Lower lobe of right lung (tissue), 2 donors: ENCODE measurements at regions not wholly inside any gene's neighbourhood (a gene's known extent, or its start where the extent isn't known, plus 50 kb on each side); places are given as distances from the start of the nearest gene placed in this dataset.
"Not testable (repeated sequence)": the region's sequence is repeated elsewhere in the genome, so short reads cannot be mapped to it uniquely, and the experiment has no call there.

Experiments used
- ATAC-seq, 2 donors: fragments of 200-7000 bp; cut with Tn5 transposase; one replicate each; pipeline ENCODE4 v1.9.1; 2020 to 2022; ENCODE audit warnings: mild to moderate bottlenecking in 2 of 2, moderate library complexity in 2 of 2
- DNase-seq: peaks from one replicate; pipeline ENCODE4 v3.0.0-alpha.2; 2020
- H3K27ac ChIP-seq: fragments of 200-600 bp; one replicate; pipeline ENCODE4 v1.8.0; 2022
- H3K27me3 ChIP-seq: fragments of 200-600 bp; one replicate; pipeline ENCODE4 v1.8.0; 2022; ENCODE audit warnings: low read depth
- H3K36me3 ChIP-seq: fragments of 200-600 bp; one replicate; pipeline ENCODE4 v1.8.0; 2022; ENCODE audit warnings: mild to moderate bottlenecking
- H3K4me1 ChIP-seq: fragments of 200-600 bp; one replicate; pipeline ENCODE4 v1.8.0; 2022
- H3K4me3 ChIP-seq: fragments of 200-600 bp; one replicate; pipeline ENCODE4 v1.8.0; 2022; ENCODE audit warnings: mild to moderate bottlenecking
- H3K9me3 ChIP-seq: fragments of 200-600 bp; one replicate; pipeline ENCODE4 v1.8.0; 2022
- intact Hi-C: fragments of 100-400 bp; cut with DNase I; formaldehyde crosslinking; loops from one replicate; pipeline ENCODE4 v1.11.0; 2022
- TF ChIP-seq, protein P1 (sequence below): fragments of 200-600 bp; IDR thresholded peaks from one replicate; pipeline ENCODE4 v1.8.0; 2022; ENCODE audit warnings: antibody characterized with exemption, mild to moderate bottlenecking
- donor health status: DM: no; HTN: yes; CAD: no; lungs with severe emphysema.

DNA sequence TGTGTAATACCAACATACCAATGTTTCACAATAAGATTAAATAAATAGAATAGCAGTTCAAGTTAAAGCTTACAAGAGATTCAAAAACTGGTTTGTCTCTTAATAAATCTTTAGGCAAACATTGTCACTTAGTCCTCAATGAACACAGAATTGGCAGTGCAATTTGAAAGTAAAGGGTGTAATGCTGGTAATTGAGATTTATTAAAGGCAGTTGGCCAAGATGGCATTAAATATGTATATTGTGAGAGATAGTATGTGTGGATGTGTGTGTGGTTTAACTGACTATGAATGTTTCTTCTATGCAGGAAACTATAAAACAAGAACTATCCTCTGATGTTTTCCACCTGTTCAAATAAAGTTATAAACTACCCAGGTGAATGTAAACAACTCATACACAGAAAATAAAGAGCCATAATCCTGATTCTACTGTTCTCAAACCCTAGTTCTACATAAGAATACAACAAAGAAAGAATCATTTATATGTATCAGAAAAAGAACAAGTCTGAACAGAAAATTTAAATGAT, 267.9 kb upstream of the PTCHD4 start:
- Histone ChIP-seq H3K36me3 (no peaks in the 10 kb centered on the region), H3K4me1 (no peaks in the 10 kb centered on the region), H3K4me3 (no peak overlapping the region), H3K27ac (no peak overlapping the region), H3K27me3 (no peaks in the 10 kb centered on the region), H3K9me3 (no peaks in the 10 kb centered on the region)
- ATAC-seq (no peak), DNase-seq (no peak)
- intact Hi-C loops: no loop called here
- TF ChIP-seq, protein P1, sequence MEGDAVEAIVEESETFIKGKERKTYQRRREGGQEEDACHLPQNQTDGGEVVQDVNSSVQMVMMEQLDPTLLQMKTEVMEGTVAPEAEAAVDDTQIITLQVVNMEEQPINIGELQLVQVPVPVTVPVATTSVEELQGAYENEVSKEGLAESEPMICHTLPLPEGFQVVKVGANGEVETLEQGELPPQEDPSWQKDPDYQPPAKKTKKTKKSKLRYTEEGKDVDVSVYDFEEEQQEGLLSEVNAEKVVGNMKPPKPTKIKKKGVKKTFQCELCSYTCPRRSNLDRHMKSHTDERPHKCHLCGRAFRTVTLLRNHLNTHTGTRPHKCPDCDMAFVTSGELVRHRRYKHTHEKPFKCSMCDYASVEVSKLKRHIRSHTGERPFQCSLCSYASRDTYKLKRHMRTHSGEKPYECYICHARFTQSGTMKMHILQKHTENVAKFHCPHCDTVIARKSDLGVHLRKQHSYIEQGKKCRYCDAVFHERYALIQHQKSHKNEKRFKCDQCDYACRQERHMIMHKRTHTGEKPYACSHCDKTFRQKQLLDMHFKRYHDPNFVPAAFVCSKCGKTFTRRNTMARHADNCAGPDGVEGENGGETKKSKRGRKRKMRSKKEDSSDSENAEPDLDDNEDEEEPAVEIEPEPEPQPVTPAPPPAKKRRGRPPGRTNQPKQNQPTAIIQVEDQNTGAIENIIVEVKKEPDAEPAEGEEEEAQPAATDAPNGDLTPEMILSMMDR: no peak

DNA sequence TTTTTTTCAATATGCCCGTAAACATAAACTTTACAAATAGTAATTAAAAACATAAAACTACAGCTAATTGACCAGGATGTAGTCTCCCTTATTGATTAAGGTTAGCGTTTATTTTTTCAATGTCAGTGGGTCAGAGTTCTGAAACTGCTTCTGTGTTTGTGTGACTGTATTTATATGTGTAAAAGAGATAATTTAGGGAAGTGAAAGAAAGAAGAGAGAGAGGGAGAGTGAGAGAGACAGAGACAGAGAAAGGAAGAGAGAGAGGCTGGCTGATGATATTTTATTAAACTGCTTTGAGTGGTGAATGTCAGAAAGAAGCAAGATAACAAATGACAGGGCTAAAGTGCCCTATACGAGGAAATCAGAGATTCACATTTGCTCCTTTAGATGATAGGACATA, 266.1 kb upstream of the PTCHD4 start:
- Histone ChIP-seq H3K9me3 (no peaks in the 10 kb centered on the region), H3K27ac (no peak overlapping the region), H3K27me3 (no peaks in the 10 kb centered on the region), H3K4me1 (no peaks in the 10 kb centered on the region), H3K36me3 (no peaks in the 10 kb centered on the region), H3K4me3 (no peak overlapping the region)
- no peak for ATAC-seq
- intact Hi-C loops: no loop called here
- TF ChIP-seq, protein P1: no peak
- DNase-seq: no peak

DNA sequence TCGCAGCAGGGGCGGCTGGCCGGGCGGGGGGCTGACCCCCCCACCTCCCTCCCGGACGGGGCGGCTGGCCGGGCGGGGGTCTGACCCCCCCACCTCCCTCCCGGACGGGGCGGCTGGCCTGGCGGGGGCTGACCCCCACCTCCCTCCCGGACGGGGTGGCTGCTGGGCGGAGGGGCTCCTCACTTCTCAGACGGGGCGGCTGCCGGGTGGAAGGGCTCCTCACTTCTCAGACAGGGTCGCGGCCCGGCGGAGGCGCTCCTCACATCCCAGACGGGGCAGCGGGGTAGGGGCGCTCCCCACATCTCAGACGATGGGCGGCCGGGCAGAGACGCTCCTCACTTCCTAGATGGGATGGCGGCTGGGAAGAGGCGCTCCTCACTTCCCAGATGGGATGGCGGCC, 260.2 kb upstream of the PTCHD4 start:
- intact Hi-C loops, H3K36me3 ChIP-seq, H3K4me3 ChIP-seq, H3K9me3 ChIP-seq, ATAC-seq, H3K27ac ChIP-seq, H3K4me1 ChIP-seq, H3K27me3 ChIP-seq: not testable (repeated sequence)
- peak; percentile 24 for DNase-seq

DNA sequence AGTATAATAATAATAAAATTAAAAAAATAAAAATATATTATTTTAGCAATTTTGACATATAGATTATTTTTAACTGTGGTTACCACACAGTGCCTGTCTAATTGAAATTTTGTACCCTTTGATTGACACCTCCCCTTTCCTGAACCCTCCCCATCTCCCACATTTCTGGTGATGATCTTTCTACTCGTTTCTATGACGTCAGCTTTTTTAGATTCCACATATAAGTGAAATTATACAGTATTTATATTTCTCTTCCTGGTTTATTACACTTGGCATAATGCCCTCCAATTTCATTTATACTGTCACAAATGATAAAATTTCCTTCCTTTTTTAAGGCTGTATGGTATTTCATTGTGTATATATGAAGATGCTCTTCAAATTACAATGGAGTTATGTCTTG, 258.1 kb upstream of the PTCHD4 start:
- Histone ChIP-seq H3K4me1 (no peaks in the 10 kb centered on the region), H3K27ac (no peak overlapping the region), H3K27me3 (no peaks in the 10 kb centered on the region), H3K9me3 (no peaks in the 10 kb centered on the region), H3K4me3 (no peak overlapping the region), H3K36me3 (no peaks in the 10 kb centered on the region)
- intact Hi-C loops: no loop called here
- DNase-seq: no peak
- ATAC-seq: no peak
- TF ChIP-seq, protein P1: no peak

DNA sequence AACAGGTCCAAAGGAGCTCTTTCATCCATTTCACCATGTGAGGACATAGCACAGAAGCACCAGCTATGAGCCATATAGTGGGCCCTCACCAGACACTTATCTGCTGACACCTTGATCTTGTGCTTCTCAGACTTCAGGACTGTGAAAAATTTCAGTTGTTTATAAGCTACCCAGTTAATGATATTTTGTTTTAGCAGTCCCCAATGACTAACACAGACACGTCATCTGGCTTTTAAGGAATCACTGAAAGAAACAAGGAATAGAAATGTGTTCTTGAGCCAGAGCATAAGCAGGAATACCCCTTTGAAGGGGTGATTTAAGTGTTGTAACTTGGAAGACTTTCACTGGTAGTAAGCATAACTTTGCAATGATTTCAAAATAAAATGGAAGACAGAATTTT, 214.7 kb upstream of the PTCHD4 start:
- Histone ChIP-seq H3K4me3 (no peak overlapping the region), H3K4me1 (no peaks in the 10 kb centered on the region), H3K9me3 (no peaks in the 10 kb centered on the region), H3K36me3 (no peaks in the 10 kb centered on the region), H3K27ac (no peak overlapping the region), H3K27me3 (no peaks in the 10 kb centered on the region)
- ATAC-seq (no peak), DNase-seq (no peak)
- TF ChIP-seq, protein P1: no peak
- intact Hi-C loops: no loop called here

DNA sequence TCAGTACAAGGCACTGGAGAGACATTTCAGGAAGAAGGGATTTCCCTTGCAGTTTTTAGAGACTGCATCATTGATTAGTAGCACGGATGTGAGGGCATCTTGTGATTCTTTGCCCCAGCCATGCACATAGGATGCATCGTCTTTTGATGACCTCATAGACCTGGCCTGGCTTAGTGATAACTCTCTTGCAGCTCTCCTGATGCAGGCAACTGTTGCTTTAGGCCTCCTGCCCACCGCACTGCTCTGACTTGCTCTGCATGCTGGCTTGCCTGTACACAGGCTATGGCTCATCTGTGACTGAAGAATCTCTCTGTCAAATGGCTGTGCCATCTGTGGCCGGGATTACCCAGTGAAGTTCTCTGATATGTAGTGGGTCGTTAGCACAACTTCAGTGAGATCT, 207.7 kb upstream of the PTCHD4 start:
- ATAC-seq (no peak), DNase-seq (no peak)
- TF ChIP-seq, protein P1: no peak
- Histone ChIP-seq H3K4me3 (no peak overlapping the region), H3K4me1 (no peaks in the 10 kb centered on the region), H3K36me3 (no peaks in the 10 kb centered on the region), H3K9me3 (no peaks in the 10 kb centered on the region), H3K27me3 (no peaks in the 10 kb centered on the region), H3K27ac (no peak overlapping the region)
- intact Hi-C loops: no loop called here
